HG02588 (cell line): ENCODE measurements at regions not wholly inside any gene's neighbourhood (a gene's known extent, or its start where the extent isn't known, plus 50 kb on each side); places are given as distances from the start of the nearest gene placed in this dataset.
A peak's percentile ranks its signal among the peaks of the same experiment; 100 is the strongest.
"Not testable (repeated sequence)": the region's sequence is repeated elsewhere in the genome, so short reads cannot be mapped to it uniquely, and the experiment has no call there.

ENCODE experiments used
- ATAC-seq: cut with Tn5 transposase; IDR thresholded peaks from one replicate; pipeline ENCODE4 v1.9.1; 2021; ENCODE audit warnings: mild to moderate bottlenecking, moderate library complexity; ENCODE audit not compliant: unreplicated experiment

DNA sequence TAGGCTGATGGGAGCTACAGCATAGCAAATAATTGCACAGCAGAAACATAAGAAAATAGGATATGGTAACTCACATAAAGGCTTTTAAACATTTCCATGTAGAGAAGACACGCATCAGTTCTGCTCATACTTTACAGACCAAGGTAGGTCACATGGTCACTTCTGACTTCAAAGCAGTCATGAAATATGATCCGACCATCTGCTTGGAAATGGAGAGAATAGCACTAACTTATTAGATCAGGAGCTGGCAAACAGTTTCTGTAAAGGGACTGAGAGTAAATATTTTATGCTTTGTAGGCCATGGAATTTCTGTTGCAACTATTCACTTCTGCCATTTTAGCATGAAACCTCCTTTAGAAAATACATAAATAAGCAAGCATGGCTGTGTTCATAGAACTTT, 936.6 kb upstream of the FANCL start:
- no peak for ATAC-seq

- ATAC-seq, result no peak
These were observed 935.6 kb upstream of the FANCL start for GRCh38 chr2:59176737-59177136.

- no peak for ATAC-seq
These were observed 933.6 kb upstream of the FANCL start for GRCh38 chr2:59174536-59175243.

DNA sequence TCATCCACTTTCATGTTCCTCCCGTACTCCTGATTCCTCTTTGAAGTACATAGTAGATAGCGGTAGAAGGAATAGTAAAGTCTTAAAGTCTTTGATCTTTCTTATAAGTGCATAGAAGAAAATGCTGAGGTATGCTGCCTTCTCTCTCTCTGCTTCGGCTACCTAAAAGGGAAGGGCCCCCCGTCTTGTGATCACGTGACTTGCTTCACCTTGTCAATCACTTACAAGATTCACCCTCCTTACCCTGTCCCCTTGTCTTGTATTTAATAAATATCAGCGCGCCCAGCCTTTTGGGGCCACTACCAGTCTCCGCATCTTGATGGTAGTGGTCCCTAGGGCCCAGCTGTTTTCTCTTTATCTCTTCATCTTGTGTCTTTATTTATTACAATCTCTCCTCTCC, 932.2 kb upstream of the FANCL start:
- no peak for ATAC-seq

- ATAC-seq, result peak; percentile 66
These were observed 929.9 kb upstream of the FANCL start for GRCh38 chr2:59171019-59171418.

- ATAC-seq, result no peak
These were observed 927.6 kb upstream of the FANCL start for GRCh38 chr2:59168766-59169165.

DNA sequence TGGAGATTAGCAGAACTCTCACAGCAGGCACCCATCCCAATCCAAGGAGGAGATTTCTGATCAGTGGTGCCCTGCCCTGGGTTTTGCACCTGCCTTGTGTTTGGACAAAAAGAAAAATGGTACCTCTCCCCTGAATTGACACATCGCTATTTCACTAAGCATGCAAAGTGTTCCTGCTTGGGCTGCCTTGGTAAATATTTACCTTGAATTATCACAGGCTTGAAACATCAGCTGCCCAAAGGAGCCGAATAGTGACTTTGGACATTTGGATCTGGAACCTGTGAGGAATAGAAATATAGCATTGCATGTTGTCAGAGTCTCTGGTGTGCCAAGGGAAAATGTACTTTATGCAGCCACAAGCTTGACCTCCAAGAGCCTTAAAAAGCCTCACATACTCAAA, 926.4 kb upstream of the FANCL start:
- ATAC-seq, result no peak

- ATAC-seq, result not testable (repeated sequence)
These were observed 916.8 kb upstream of the FANCL start for GRCh38 chr2:59157908-59158307.

DNA sequence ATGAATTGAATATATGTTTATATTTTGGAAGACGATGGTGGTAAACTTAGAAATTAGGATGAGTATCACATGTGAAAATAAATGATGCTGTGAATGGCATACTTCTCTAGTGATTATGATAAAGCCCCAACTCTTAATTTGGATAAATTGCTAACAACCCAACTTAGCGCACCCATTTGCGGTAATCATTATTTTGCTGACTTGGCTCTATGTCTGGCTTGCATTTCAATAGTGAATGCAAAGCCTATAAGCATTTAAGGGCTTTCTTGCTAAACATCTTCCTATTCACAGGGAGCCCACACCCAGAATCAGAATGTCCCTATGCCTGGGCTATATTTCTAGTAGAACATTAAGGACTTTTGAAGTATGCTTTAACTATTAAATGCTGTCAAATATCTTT, 910.7 kb upstream of the FANCL start:
- ATAC-seq, result no peak

- no peak for ATAC-seq
These were observed 909.2 kb upstream of the FANCL start for GRCh38 chr2:59150217-59150849.

- ATAC-seq, result no peak
These were observed 908.1 kb upstream of the FANCL start for GRCh38 chr2:59149271-59149670.

DNA sequence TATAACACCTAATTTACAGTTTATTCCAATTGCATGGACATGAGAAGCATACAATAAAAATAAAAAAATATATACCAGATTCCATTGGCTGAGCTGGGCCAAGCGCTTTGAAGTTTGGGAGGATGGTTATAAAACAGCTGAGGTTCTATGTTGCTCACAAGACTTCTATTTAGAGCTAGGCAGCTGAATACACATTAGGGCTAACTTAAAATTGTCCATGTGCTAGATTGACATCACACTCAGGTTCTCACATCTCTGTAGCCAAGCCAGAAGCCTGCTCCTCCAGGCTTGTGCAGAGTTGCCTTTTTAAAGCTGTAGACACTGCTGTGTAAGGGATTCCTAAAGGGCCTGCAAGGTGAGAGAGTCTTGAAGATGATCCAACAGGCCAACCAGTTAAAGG, 871.1 kb upstream of the FANCL start:
- ATAC-seq, result no peak

DNA sequence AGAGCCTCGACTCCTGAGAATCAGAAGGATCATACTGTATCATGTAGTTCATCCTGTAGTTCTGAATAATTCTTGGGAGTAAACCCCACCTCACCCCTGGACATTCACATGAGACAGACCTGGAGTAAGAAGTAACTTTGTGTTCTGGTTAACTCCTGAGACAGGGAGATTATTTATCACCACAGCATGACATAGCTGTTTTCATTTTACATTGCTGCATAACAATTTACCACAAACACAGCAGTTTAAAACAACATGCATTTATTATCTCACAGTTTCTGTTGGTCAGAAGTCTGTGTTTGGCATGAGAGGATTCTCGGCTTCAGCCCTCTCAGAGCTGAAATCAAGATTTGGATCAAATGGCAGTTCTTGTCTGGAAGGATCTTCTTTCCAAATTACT, 855.8 kb upstream of the FANCL start:
- ATAC-seq, result no peak

GRCh38 chr2:59093571-59093970, 852.4 kb upstream of the FANCL start:
- ATAC-seq, result no peak

GRCh38 chr2:59084326-59084725, 843.2 kb upstream of the FANCL start:
- ATAC-seq, result no peak

- no peak for ATAC-seq
These were observed 842.1 kb upstream of the FANCL start for GRCh38 chr2:59083075-59083828.

- no peak for ATAC-seq
These were observed 841.5 kb upstream of the FANCL start for GRCh38 chr2:59082657-59083056.

- ATAC-seq, result no peak
These were observed 839.5 kb upstream of the FANCL start for GRCh38 chr2:59080451-59081181.

DNA sequence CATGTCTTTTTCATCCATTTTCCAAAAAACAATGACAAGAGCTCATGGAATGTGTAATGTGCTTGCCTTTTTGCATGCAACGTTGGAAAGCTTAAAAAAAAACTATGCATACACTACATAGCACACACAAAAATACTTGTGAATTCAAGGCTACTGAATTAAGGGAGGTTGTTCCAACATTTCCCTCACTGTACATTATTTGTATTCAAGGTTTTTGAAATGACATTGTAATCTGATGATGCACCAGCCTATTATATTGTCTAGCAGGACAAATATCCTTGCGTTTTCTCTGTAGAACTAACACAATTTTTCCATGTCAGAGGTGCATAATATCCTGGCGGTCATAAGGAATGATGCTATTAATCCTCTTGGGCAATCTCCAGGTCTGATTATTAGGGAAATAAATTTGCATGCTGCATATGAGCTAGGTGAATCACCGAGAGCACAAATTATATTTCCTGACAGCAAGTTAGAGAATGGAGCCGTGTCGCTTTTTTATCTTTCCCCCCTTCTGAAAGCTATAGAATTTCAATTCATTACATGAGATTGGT, 836.9 kb upstream of the FANCL start:
- ATAC-seq, result no peak

DNA sequence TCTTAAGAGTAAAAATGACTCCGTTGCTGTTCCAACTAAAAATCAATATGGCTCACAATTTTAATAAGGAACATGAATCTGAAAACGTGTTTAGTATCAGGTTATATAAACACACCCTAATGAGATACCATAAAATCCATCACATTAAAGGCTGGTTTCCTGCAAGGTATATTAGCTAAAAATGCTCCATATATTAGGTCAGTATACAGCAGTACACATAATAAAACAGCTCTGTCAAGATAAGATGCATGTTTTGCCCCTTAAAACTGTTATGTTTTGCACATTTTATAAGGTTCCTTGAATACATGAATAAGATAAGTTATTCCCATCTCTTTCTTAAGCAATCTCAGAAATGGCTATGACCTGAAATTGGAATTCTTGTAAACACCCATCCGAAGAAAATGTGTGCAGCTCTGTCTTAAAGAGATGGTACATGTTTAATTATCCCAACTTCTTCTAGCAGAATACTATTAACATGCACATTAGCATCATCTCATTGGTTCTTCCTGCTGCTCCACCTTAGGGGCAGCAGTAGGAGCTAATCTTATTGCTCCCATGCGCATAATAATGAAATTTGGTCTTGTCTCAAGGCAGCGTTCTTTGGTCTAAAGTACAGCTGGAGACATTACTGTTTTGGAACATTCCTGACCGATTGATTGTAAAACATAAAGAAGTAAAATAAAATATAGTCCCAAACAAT, 836.1 kb upstream of the FANCL start:
- ATAC-seq, result no peak
